Prostate gland (tissue), 2 donors: ENCODE measurements at regions not wholly inside any gene's neighbourhood (a gene's known extent, or its start where the extent isn't known, plus 50 kb on each side); places are given as distances from the start of the nearest gene placed in this dataset.

Experiments used
- CTCF ChIP-seq, 4 experiments: fragments of 200-600 bp in 2 of 4; fragments of 450-650 bp in 2 of 4; sonication (generic) in 2 of 4; IDR thresholded peaks; 1 replicate in 3 of 4; 2 replicates in 1 of 4; pipeline ENCODE4 v1.5.1; 2016 to 2019; ENCODE audit warnings: antibody characterized with exemption in 4 of 4, mild to moderate bottlenecking in 2 of 4, moderate library complexity in 2 of 4
- POLR2A ChIP-seq: fragments of 450-650 bp; IDR thresholded peaks from one replicate; pipeline ENCODE4 v1.6.1; 2016; ENCODE audit warnings: antibody characterized with exemption, mild to moderate bottlenecking
- POLR2AphosphoS5 ChIP-seq: sonication (generic); formaldehyde crosslinking; IDR thresholded peaks from one replicate; pipeline ENCODE4 v1.6.1; 2017; ENCODE audit warnings: antibody characterized with exemption

DNA sequence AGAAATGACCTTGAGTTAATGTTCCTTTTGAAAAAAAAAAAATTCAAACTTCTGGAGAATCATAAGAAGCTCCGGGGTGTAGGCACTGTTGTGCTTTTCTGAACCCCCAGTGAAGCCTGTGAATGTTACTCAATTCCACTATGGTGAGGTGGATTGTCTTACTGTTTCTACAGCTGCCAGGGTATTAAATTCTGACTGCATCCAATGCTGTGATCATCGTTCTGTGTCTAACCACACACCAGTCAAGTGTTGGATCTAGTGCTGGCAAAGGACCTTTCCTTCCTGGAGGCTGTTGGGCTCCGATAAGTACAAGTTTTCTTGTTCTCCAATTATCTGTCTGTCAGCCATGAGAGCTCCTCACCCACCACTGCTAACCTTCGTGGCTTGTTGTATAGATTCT, 162.0 kb upstream of the EPHA7 start:
- TF ChIP-seq CTCF (IDR thresholded peaks at IDR 0.05) (no peak), POLR2A (no peak), POLR2AphosphoS5 (no peak)
